PC-3 (cell line): ENCODE measurements at regions not wholly inside any gene's neighbourhood (a gene's known extent, or its start where the extent isn't known, plus 50 kb on each side); places are given as distances from the start of the nearest gene placed in this dataset.

Experiments
- EZH2 ChIP-seq: fragments of 300-600 bp; sonication (generic); IDR thresholded peaks from one replicate; pipeline ENCODE4 v1.6.1; 2017; ENCODE audit warnings: antibody characterized with exemption, mild to moderate bottlenecking, low read length; ENCODE audit not compliant: unreplicated experiment
- EZH2phosphoT487 ChIP-seq: fragments of 300-600 bp; sonication (generic); IDR thresholded peaks from 2 replicates; pipeline ENCODE4 v1.6.1; 2018; ENCODE audit warnings: mild to moderate bottlenecking, antibody characterized with exemption, low read length, borderline replicate concordance
- TF ChIP-seq, protein P1 (sequence below): fragments of 300-600 bp; sonication (generic); conservative IDR thresholded peaks from 2 replicates; pipeline ENCODE4 v1.5.1; 2017; ENCODE audit warnings: antibody characterized with exemption, low read depth, mild to moderate bottlenecking, low read length

DNA sequence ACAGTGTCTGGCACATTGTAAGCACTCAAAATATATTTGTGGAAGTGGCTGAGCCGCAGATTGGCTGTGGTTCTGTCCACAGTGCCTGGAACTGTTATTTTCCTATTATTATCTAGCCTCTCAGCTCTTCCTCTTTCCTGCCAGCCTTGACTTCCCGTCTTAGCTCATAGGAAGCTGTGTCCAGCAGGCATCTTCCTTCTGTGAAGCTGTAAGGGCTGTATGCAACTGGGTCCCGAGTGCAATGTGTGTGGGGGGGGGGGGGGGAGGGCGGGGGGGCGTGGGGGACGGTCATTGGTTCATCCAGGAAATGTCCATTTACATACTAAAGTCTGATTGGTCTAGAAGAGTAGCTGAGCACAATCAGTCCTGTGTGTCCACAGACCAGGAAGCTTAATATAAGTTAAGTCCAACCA, 210.7 kb downstream of the PDGFRA start:
- TF ChIP-seq, protein P1, sequence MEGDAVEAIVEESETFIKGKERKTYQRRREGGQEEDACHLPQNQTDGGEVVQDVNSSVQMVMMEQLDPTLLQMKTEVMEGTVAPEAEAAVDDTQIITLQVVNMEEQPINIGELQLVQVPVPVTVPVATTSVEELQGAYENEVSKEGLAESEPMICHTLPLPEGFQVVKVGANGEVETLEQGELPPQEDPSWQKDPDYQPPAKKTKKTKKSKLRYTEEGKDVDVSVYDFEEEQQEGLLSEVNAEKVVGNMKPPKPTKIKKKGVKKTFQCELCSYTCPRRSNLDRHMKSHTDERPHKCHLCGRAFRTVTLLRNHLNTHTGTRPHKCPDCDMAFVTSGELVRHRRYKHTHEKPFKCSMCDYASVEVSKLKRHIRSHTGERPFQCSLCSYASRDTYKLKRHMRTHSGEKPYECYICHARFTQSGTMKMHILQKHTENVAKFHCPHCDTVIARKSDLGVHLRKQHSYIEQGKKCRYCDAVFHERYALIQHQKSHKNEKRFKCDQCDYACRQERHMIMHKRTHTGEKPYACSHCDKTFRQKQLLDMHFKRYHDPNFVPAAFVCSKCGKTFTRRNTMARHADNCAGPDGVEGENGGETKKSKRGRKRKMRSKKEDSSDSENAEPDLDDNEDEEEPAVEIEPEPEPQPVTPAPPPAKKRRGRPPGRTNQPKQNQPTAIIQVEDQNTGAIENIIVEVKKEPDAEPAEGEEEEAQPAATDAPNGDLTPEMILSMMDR, result no peak
- TF ChIP-seq EZH2phosphoT487 (no peak), EZH2 (no peak)
